ENCODE measurements at regions not wholly inside any gene's neighbourhood (a gene's known extent, or its start where the extent isn't known, plus 50 kb on each side); places are given as distances from the start of the nearest gene placed in this dataset.

DNA sequence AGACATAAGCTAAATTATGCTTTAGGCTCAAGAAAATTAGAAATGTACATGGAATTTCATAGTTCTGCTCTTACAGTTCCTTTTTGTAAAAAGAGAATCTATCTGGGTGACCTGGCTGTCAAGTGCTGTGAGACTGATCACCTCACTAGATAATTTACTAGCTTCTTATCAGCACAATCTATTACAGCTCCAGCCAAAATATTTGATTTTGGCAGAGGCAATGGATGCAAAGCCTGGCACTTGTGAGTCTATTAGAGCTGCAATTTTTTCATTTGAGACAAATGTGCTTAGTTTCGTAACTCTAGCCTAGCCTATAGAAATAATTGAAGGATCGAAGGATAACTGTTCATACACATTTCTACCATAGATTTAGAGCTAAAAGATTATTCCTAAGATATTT lies 927.5 kb downstream of the SLC6A15 start:
- Histone ChIP-seq H3K27ac (no peak overlapping the region), H3K9me3 (no peaks in the 10 kb centered on the region), H3K36me3 (no peaks in the 10 kb centered on the region), H3K27me3 (ENCODE audit: low read depth) (no peaks in the 10 kb centered on the region), H3K4me3 (no peak overlapping the region), H3K4me1 (no peaks in the 10 kb centered on the region)
- TF ChIP-seq, protein P1, sequence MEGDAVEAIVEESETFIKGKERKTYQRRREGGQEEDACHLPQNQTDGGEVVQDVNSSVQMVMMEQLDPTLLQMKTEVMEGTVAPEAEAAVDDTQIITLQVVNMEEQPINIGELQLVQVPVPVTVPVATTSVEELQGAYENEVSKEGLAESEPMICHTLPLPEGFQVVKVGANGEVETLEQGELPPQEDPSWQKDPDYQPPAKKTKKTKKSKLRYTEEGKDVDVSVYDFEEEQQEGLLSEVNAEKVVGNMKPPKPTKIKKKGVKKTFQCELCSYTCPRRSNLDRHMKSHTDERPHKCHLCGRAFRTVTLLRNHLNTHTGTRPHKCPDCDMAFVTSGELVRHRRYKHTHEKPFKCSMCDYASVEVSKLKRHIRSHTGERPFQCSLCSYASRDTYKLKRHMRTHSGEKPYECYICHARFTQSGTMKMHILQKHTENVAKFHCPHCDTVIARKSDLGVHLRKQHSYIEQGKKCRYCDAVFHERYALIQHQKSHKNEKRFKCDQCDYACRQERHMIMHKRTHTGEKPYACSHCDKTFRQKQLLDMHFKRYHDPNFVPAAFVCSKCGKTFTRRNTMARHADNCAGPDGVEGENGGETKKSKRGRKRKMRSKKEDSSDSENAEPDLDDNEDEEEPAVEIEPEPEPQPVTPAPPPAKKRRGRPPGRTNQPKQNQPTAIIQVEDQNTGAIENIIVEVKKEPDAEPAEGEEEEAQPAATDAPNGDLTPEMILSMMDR (IDR thresholded peaks at IDR 0.05), result no peak
- intact Hi-C loops (cut with DNase I), result no loop called here
- DNase-seq, result no peak
- no peak for ATAC-seq

DNA sequence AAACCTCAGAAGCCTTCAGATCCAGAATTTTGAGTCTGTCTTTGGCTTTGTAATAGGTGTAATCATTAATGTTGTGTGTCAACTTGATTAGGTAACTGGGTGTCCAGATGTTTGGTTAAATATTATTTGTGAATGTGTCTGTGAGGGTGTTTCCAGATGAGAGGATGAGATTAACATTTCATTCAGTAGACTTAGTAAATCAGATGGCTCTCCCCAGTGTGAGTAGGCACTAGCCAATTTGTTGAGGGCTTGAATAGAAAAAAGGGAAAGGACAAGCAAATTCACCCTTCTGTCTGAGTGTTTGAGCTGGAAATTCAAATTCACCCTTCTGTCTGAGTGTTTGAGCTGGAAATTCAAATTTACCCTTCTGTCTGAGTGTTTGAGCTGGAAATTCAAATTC lies 932.2 kb downstream of the SLC6A15 start:
- Histone ChIP-seq H3K4me3 (no peak overlapping the region), H3K9me3 (no peaks in the 10 kb centered on the region), H3K4me1 (no peaks in the 10 kb centered on the region), H3K36me3 (no peaks in the 10 kb centered on the region), H3K27ac (no peak overlapping the region), H3K27me3 (ENCODE audit: low read depth) (no peaks in the 10 kb centered on the region)
- TF ChIP-seq, protein P1 (IDR thresholded peaks at IDR 0.05), result no peak
- intact Hi-C loops (cut with DNase I), result no loop called here
- DNase-seq (no peak), ATAC-seq (no peak)

DNA sequence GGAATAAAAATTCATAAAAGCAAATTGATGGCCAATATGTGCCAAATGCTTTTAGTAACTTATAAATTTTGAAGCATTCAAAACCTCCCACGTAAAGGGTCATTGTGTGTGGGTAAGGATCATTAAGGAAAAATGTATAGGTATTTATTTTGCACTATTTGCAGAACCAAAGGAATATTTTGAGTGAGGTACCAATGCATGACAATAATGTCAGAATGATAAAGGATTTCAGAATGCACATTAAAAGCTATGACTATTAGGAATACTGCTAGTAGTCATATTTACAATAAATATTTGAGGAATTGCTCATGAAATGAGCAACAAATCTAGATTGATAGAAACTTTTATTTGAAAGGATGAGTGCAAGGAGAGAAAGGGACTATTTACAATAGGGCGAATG lies 932.8 kb downstream of the SLC6A15 start:
- TF ChIP-seq, protein P1 (IDR thresholded peaks at IDR 0.05), result no peak
- H3K27me3 ChIP-seq (ENCODE audit: low read depth), result no peaks in the 10 kb centered on the region
- ATAC-seq (no peak), DNase-seq (no peak)
- H3K4me1 ChIP-seq, result no peaks in the 10 kb centered on the region
- no peaks in the 10 kb centered on the region for H3K36me3 ChIP-seq
- intact Hi-C loops (cut with DNase I), result no loop called here
- no peaks in the 10 kb centered on the region for H3K9me3 ChIP-seq
- no peak overlapping the region for H3K4me3 ChIP-seq
- no peak overlapping the region for H3K27ac ChIP-seq

DNA sequence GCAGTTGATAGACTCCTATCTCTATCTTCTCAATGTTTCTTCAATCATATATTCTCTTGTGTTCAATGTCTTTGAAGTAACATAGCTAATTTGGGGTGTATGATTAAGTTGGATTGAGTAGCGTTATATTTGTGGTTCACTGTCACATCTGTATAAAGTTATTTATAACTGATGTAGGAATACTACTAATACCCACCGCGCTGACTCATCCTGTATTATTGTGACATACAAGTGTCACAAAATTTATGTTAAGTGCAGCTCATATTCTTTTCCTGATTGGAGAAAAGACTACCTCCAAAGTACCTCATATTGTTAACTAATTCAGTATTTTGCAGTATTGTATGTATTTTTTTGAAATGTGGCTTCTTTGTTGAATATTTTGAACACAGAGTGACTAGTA lies 940.8 kb downstream of the SLC6A15 start:
- no peak for DNase-seq
- Histone ChIP-seq H3K27me3 (ENCODE audit: low read depth) (no peaks in the 10 kb centered on the region), H3K4me1 (no peaks in the 10 kb centered on the region), H3K36me3 (no peaks in the 10 kb centered on the region), H3K4me3 (no peak overlapping the region), H3K9me3 (no peaks in the 10 kb centered on the region), H3K27ac (no peak overlapping the region)
- TF ChIP-seq, protein P1 (IDR thresholded peaks at IDR 0.05), result no peak
- intact Hi-C loops (cut with DNase I), result no loop called here
- no peak for ATAC-seq

DNA sequence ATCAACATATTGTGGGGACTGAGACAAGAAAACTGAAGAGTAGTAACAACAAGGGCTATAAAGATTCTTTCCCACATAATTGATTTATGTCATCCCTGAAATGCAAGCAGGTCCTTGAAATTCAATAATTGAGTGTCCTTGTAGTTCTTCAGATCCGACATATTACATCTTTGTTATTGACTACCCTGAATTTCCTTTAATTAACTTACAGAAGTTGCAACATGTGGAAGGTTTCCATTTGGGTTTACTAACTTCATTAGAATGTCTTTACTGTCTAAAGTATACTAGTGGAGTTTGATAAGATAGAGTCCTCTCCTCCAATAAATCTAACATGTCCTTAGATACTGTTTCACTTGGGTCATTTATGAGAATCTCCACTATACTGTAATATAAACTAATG lies 951.8 kb downstream of the SLC6A15 start:
- H3K9me3 ChIP-seq, result no peaks in the 10 kb centered on the region
- no peaks in the 10 kb centered on the region for H3K4me1 ChIP-seq
- no peak for ATAC-seq
- no peak overlapping the region for H3K27ac ChIP-seq
- H3K36me3 ChIP-seq, result no peaks in the 10 kb centered on the region
- no peak overlapping the region for H3K4me3 ChIP-seq
- no peaks in the 10 kb centered on the region for H3K27me3 ChIP-seq (ENCODE audit: low read depth)
- TF ChIP-seq, protein P1 (IDR thresholded peaks at IDR 0.05), result no peak
- no peak for DNase-seq
- intact Hi-C loops (cut with DNase I), result no loop called here

DNA sequence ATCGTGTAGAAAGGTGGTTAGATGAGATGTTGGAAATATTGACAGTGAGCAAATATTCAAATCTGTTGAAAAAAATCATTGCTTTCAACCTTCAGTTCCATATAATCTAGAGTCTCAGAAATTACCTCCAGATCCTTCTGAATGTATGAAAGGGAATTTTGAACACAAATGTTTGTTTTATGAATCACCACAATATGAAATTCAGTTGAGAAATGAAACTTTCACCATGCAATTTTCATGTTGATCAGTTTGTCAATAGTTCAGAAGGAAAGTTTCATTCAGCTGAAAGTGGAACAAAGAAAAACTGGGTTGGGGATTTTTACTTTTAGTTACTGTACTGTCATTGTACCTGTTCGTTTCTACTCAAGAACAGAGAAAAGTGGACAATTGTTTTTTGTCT lies 953.6 kb downstream of the SLC6A15 start:
- H3K4me1 ChIP-seq, result no peaks in the 10 kb centered on the region
- TF ChIP-seq, protein P1 (IDR thresholded peaks at IDR 0.05), result no peak
- no peak overlapping the region for H3K27ac ChIP-seq
- H3K36me3 ChIP-seq, result no peaks in the 10 kb centered on the region
- intact Hi-C loops (cut with DNase I), result no loop called here
- no peaks in the 10 kb centered on the region for H3K27me3 ChIP-seq (ENCODE audit: low read depth)
- ATAC-seq (no peak), DNase-seq (no peak)
- H3K4me3 ChIP-seq, result no peak overlapping the region
- no peaks in the 10 kb centered on the region for H3K9me3 ChIP-seq

Data from lower lobe of right lung (tissue), 2 donors.